HepG2 (cell line): ENCODE measurements at regions not wholly inside any gene's neighbourhood (a gene's known extent, or its start where the extent isn't known, plus 50 kb on each side); places are given as distances from the start of the nearest gene placed in this dataset.

Experiments used
- ATAC-seq: fragments of 200-7000 bp; cut with Tn5 transposase; 3 replicates; pipeline ENCODE4 v1.9.1; 2020; ENCODE audit warnings: mild to moderate bottlenecking, moderate library complexity
- BruUV-seq: library from RNA; stranded (reverse); fragments of 400-500 nt; replicated peaks from 2 replicates; lab custom pipeline; 2021; lab: Mats Ljungman, UMichigan
- CTCF ChIA-PET: fragments of 300-600 bp; formaldehyde crosslinking; extraction: SDS; loops from one replicate; lab custom pipeline; 2021; ENCODE audit warnings: low total read pairs, inconsistent platforms, low intra/inter-chr PET ratio; lab: Yijun Ruan, JAX
- POLR2A ChIA-PET: fragments of 350-600 bp; sonication (Branson Sonifier 250); formaldehyde crosslinking; loops from one replicate; lab custom pipeline; 2020; ENCODE audit warnings: antibody characterized with exemption, inconsistent platforms; lab: Yijun Ruan, JAX
- DNase-seq: peaks from one replicate; pipeline ENCODE4 v3.0.0-alpha.2; 2015; ENCODE audit warnings: low spot score
- FAIRE-seq: peaks from 3 replicates; lab custom pipeline; 2011; peaks lifted over from hg19 to GRCh38; lab: Jason Lieb, UNC
- H2AFZ ChIP-seq: one replicate; pipeline ENCODE4 v1.6.1; 2011; ENCODE audit warnings: low read length, inconsistent platforms
- H3K27ac ChIP-seq: fragments of 300-600 bp; 3 replicates; pipeline ENCODE4 v1.8.0; 2011; ENCODE audit warnings: mixed run types, mild to moderate bottlenecking, mixed read lengths, low read length, inconsistent platforms; ENCODE audit not compliant: insufficient read depth; ENCODE audit errors: extremely low read length
- H3K27me3 ChIP-seq, 2 experiments: fragments of 200-600 bp in 1 of 2; 2 replicates in 1 of 2; 3 replicates in 1 of 2; pipeline versions ENCODE4 v1.6.0 to v1.8.0; 2011; ENCODE audit warnings: low read length in 2 of 2, mild to moderate bottlenecking in 2 of 2, moderate library complexity in 2 of 2, inconsistent platforms in 1 of 2; ENCODE audit not compliant: insufficient read depth in 2 of 2, control insufficient read depth in 1 of 2
- H3K36me3 ChIP-seq, 2 experiments: fragments of 200-600 bp in 1 of 2; replicated peaks in 1 of 2; 2 replicates in 1 of 2; 3 replicates in 1 of 2; pipeline versions ENCODE4 v1.5.1 to v1.8.0; 2011; ENCODE audit warnings: low read length in 2 of 2, inconsistent platforms in 1 of 2; ENCODE audit not compliant: insufficient read depth in 2 of 2, control insufficient read depth in 1 of 2
- H3K4me1 ChIP-seq: 2 replicates; pipeline ENCODE4 v1.5.1; 2012; ENCODE audit warnings: low read length, inconsistent platforms; ENCODE audit not compliant: insufficient read depth
- H3K4me2 ChIP-seq: 2 replicates; pipeline ENCODE4 v1.6.0; 2011; ENCODE audit warnings: low read depth, low read length, inconsistent platforms
- H3K4me3 ChIP-seq, 3 experiments: fragments of 200-600 bp in 1 of 3; sonication (generic), shearing (Covaris generic) in 1 of 3; replicated peaks in 1 of 3; 2 replicates each; pipeline ENCODE4 v1.5.1; 2011 to 2016; ENCODE audit warnings: low read length in 3 of 3, inconsistent platforms in 2 of 3, low read depth in 2 of 3, mild to moderate bottlenecking in 2 of 3, control low read depth in 1 of 3, mixed read lengths in 1 of 3; ENCODE audit not compliant: insufficient read depth in 1 of 3
- H3K79me2 ChIP-seq: one replicate; pipeline ENCODE4 v1.6.1; 2011; ENCODE audit warnings: low read length, inconsistent platforms; ENCODE audit not compliant: insufficient read depth
- H3K9ac ChIP-seq: 2 replicates; pipeline ENCODE4 v1.6.0; 2011; ENCODE audit warnings: mild to moderate bottlenecking, low read depth, low read length, inconsistent platforms; ENCODE audit not compliant: insufficient read depth
- H3K9me3 ChIP-seq: 2 replicates; pipeline ENCODE4 v1.5.1; 2012; ENCODE audit warnings: mild to moderate bottlenecking, low read length
- H4K20me1 ChIP-seq: 2 replicates; pipeline ENCODE4 v1.6.0; 2011; ENCODE audit warnings: inconsistent platforms, mild to moderate bottlenecking, low read length, moderate library complexity; ENCODE audit not compliant: insufficient read depth
- DR1 ChIP-seq: sonication (generic); formaldehyde crosslinking; IDR thresholded peaks from 2 replicates; pipeline ENCODE4 v1.8.0; 2021; ENCODE audit warnings: mild to moderate bottlenecking, missing genetic modification reagents, inconsistent platforms
- FOXO4 ChIP-seq: sonication (generic); formaldehyde crosslinking; conservative IDR thresholded peaks from 2 replicates; pipeline ENCODE4 v1.8.1; 2023; ENCODE audit warnings: missing genetic modification reagents
- GABPB1 ChIP-seq: IDR thresholded peaks from 2 replicates; pipeline ENCODE4 v1.6.1; 2016; ENCODE audit warnings: mild to moderate bottlenecking, missing genetic modification reagents, moderate library complexity, missing compliant biosample characterization
- SPEN ChIP-seq: sonication (generic); formaldehyde crosslinking; IDR thresholded peaks from 2 replicates; pipeline ENCODE4 v1.5.1; 2020; ENCODE audit warnings: low read depth, mild to moderate bottlenecking, missing genetic modification reagents
- SRY ChIP-seq: sonication (generic); formaldehyde crosslinking; IDR thresholded peaks from 2 replicates; pipeline ENCODE4 v1.8.0; 2022; ENCODE audit warnings: mild to moderate bottlenecking, missing genetic modification reagents
- ZBTB38 ChIP-seq: sonication (generic); formaldehyde crosslinking; IDR thresholded peaks from 2 replicates; pipeline ENCODE4 v1.5.1; 2020; ENCODE audit warnings: mild to moderate bottlenecking, missing genetic modification reagents
- ZMYM2 ChIP-seq: sonication (generic); formaldehyde crosslinking; IDR thresholded peaks from 2 replicates; pipeline ENCODE4 v1.8.0; 2022; ENCODE audit warnings: mild to moderate bottlenecking, missing genetic modification reagents
- ZNF275 ChIP-seq: sonication (generic); formaldehyde crosslinking; IDR thresholded peaks from 2 replicates; pipeline ENCODE4 v1.8.0; 2022; ENCODE audit warnings: missing genetic modification reagents, mild to moderate bottlenecking, inconsistent platforms, borderline replicate concordance
- ZNF781 ChIP-seq: sonication (generic); formaldehyde crosslinking; IDR thresholded peaks from 2 replicates; pipeline ENCODE4 v1.5.1; 2020; ENCODE audit warnings: borderline replicate concordance, mild to moderate bottlenecking, missing genetic modification reagents; ENCODE audit errors: not compliant biosample characterization
- ZSCAN29 ChIP-seq: sonication (generic); formaldehyde crosslinking; conservative IDR thresholded peaks from 2 replicates; pipeline ENCODE4 v1.4.0; 2020; ENCODE audit warnings: mild to moderate bottlenecking, missing genetic modification reagents
- WGBS: methylation state at CpG from one replicate; pipeline ENCODE4 v1.1.6; 2017; ENCODE audit warnings: low lambda C conversion rate; 5-methylcytosine and 5-hydroxymethylcytosine counted together
- in situ Hi-C: cut with HindIII; loops from 2 replicates; pipeline ENCODE4 v1.10.0; 2017; ENCODE audit warnings: low pct_unique_long_range_greater_than_20kb; ENCODE audit not compliant: extremely low pct_ligation_motif_present
- intact Hi-C: fragments of 100-400 bp; cut with micrococcal nuclease; formaldehyde crosslinking; loops from one replicate; pipeline ENCODE4 v1.10.0; 2022; ENCODE audit not compliant: unreplicated experiment

- no peaks in the 10 kb centered on the region for H3K79me2 ChIP-seq
- peaks cover 0 to 14% of the 10 kb centered on the region in 2 experiments; a peak in 1 of 5 replicates for H3K27me3 ChIP-seq
These were observed 69.3 kb upstream of the EEPD1 start for GRCh38 chr7:36083626-36084380.

GRCh38 chr7:36084485-36085091 lies 68.5 kb upstream of the EEPD1 start:
- peak; percentile 65 for DNase-seq
- Histone ChIP-seq H3K27me3 (peaks cover 0 to 14% of the 10 kb centered on the region in 2 experiments; a peak in 1 of 5 replicates), H4K20me1 (no peaks in the 10 kb centered on the region), H3K79me2 (no peaks in the 10 kb centered on the region), H3K36me3 (no peaks in the 10 kb centered on the region), H3K27ac (no peak overlapping the region), H2AFZ (no peak overlapping the region), H3K9ac (no peak overlapping the region), H3K4me1 (peaks cover 20% of the 10 kb centered on the region), H3K4me3 (no peak overlapping the region), H3K4me2 (no peak overlapping the region), H3K9me3 (peaks cover 5% of the 10 kb centered on the region)
- CTCF ChIA-PET, result interaction anchor here (1.2 to 2.4 kb wide), 2 partner anchors 99 to 207 kb away, joined by 4 to 28 read pairs; no protein-coding TSS in a partner anchor
- intact Hi-C loops (loop anchor here (1.0 to 10.0 kb wide), 2 partner anchors 100 to 207 kb away; no protein-coding TSS in a partner anchor), in situ Hi-C loops (no loop called here)
- POLR2A ChIA-PET, result no interaction called here
- peak; percentile 93 for ATAC-seq
- WGBS, result 57% methylated on average over 14 of the region's 26 CpGs
- FAIRE-seq, result peak; percentile 84
- no TSS peak for BruUV-seq
- no peak for TF ChIP-seq ZNF781 (CRISPR knock-in tag)
- no peak for TF ChIP-seq DR1
- peak; percentile 74 for TF ChIP-seq ZBTB38
- TF ChIP-seq SPEN (CRISPR knock-in tag), result no peak; the same call in 1 of the 2 replicates
- TF ChIP-seq ZMYM2 (CRISPR knock-in tag), result peak; percentile 63; the same call in 1 of the 2 replicates
- no peak for TF ChIP-seq ZNF275 (CRISPR knock-in tag)
- TF ChIP-seq SRY (CRISPR knock-in tag), result 0 out of 2 replicates have a peak, but pooled peaks have one; percentile 59
- TF ChIP-seq ZSCAN29 (CRISPR knock-in tag), result no peak
- peak; percentile 45; the same call in 1 of the 2 replicates for TF ChIP-seq GABPB1

More at GRCh38 chr7:36083626-36084380, 69.3 kb upstream of the EEPD1 start:
- ChIA-PET CTCF (interaction anchor here (1.2 to 2.4 kb wide), 2 partner anchors 99 to 207 kb away, joined by 4 to 28 read pairs; no protein-coding TSS in a partner anchor), POLR2A (no interaction called here)
- in situ Hi-C loops, result no loop called here
- Histone ChIP-seq H3K27ac (no peak overlapping the region), H3K4me3 (no peak overlapping the region), H4K20me1 (no peaks in the 10 kb centered on the region), H2AFZ (no peak overlapping the region), H3K9ac (no peak overlapping the region), H3K9me3 (no peaks in the 10 kb centered on the region), H3K4me1 (peaks cover 28% of the 10 kb centered on the region), H3K36me3 (no peaks in the 10 kb centered on the region), H3K4me2 (no peak overlapping the region)
- TF ChIP-seq FOXO4, result 0 out of 2 replicates have a peak, but pooled peaks have one; percentile 28
- no peak for TF ChIP-seq ZSCAN29 (CRISPR knock-in tag)
- DNase-seq (no peak), FAIRE-seq (no peak), ATAC-seq (no peak)
- WGBS, result 70% methylated on average over 12 of the region's 12 CpGs
- intact Hi-C loops, result loop anchor here (1.0 to 10.0 kb wide), 2 partner anchors 99 to 207 kb away; no protein-coding TSS in a partner anchor
- no TSS peak for BruUV-seq
